Loucy (cell line): ENCODE measurements at regions not wholly inside any gene's neighbourhood (a gene's known extent, or its start where the extent isn't known, plus 50 kb on each side); places are given as distances from the start of the nearest gene placed in this dataset.

Experiments used
- H2AFZ ChIP-seq: fragments of 200-600 bp; sonication (generic); 2 replicates; pipeline ENCODE4 v1.6.0; 2016; ENCODE audit warnings: antibody characterized with exemption, mild to moderate bottlenecking, low read length, moderate library complexity
- H3F3A ChIP-seq: fragments of 200-600 bp; 2 replicates; pipeline ENCODE4 v1.6.0; 2016; ENCODE audit warnings: antibody characterized with exemption, low read depth, mild to moderate bottlenecking
- H3K27me3 ChIP-seq: fragments of 200-600 bp; sonication (generic); 2 replicates; pipeline ENCODE4 v1.6.1; 2014; ENCODE audit warnings: low read length, mild to moderate bottlenecking; ENCODE audit not compliant: insufficient read depth, poor library complexity, severe bottlenecking
- H3K36me3 ChIP-seq: fragments of 200-600 bp; sonication (generic); 2 replicates; pipeline ENCODE4 v1.6.1; 2016; ENCODE audit warnings: low read length; ENCODE audit not compliant: insufficient read depth
- H3K4me1 ChIP-seq: fragments of 200-600 bp; sonication (generic); 2 replicates; pipeline ENCODE4 v1.5.1; 2014; ENCODE audit warnings: low read length, mild to moderate bottlenecking; ENCODE audit not compliant: insufficient read depth, poor library complexity, severe bottlenecking
- H3K4me2 ChIP-seq: fragments of 200-600 bp; sonication (generic); 2 replicates; pipeline ENCODE4 v1.6.0; 2014; ENCODE audit warnings: antibody characterized with exemption, low read length, low read depth, mild to moderate bottlenecking; ENCODE audit not compliant: poor library complexity, severe bottlenecking
- H3K4me3 ChIP-seq: fragments of 200-600 bp; sonication (generic); 2 replicates; pipeline ENCODE4 v1.5.1; 2014; ENCODE audit warnings: low read length, mild to moderate bottlenecking, mixed read lengths; ENCODE audit not compliant: poor library complexity, severe bottlenecking
- H3K79me2 ChIP-seq: fragments of 200-600 bp; sonication (generic); 2 replicates; pipeline ENCODE4 v1.6.1; 2014; ENCODE audit warnings: low read length; ENCODE audit not compliant: insufficient read depth
- H3K9ac ChIP-seq: fragments of 200-600 bp; sonication (generic); 2 replicates; pipeline ENCODE4 v1.6.0; 2014; ENCODE audit warnings: mild to moderate bottlenecking, low read depth, low read length, moderate library complexity; ENCODE audit not compliant: poor library complexity, severe bottlenecking
- H3K9me2 ChIP-seq: fragments of 200-600 bp; sonication (generic); replicated peaks from 2 replicates; pipeline ENCODE4 v1.6.1; 2016; ENCODE audit warnings: low read depth, low read length, mixed read lengths
- H3K9me3 ChIP-seq: fragments of 200-600 bp; sonication (generic); 2 replicates; pipeline ENCODE4 v1.6.1; 2014; ENCODE audit warnings: mild to moderate bottlenecking, antibody characterized with exemption, low read length, low read depth; ENCODE audit not compliant: insufficient read depth
- H4K20me1 ChIP-seq: fragments of 200-600 bp; sonication (generic); 2 replicates; pipeline ENCODE4 v1.6.0; 2014; ENCODE audit warnings: antibody characterized with exemption, low read length, mild to moderate bottlenecking; ENCODE audit not compliant: insufficient read depth, poor library complexity, severe bottlenecking
- EZH2phosphoT487 ChIP-seq: fragments of 200-600 bp; IDR thresholded peaks from 2 replicates; pipeline ENCODE4 v1.6.1; 2018; ENCODE audit warnings: antibody characterized with exemption, mild to moderate bottlenecking, moderate library complexity, borderline replicate concordance
- TF ChIP-seq, protein P1 (sequence below): fragments of 200-600 bp; sonication (generic); conservative IDR thresholded peaks from 2 replicates; pipeline ENCODE4 v1.5.1; 2014; ENCODE audit warnings: mild to moderate bottlenecking, antibody characterized with exemption, low read length

DNA sequence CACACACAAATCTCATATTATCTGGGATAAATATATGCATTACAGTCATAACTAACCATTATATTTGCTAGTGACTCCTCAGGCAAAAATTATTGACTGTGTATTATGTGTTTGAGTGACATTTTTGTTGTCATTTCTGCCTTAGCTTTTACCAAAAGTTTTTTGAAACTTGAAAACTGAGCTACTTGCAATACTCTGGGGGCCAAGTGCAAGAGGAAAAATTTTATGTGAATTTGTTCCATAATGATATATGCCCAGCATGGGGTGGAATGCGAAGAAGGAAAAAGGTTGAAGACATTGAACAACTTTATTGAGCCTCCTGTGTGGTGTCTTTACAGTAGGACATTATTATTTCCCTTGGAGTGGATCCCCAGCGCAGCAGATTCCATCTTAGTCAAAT, 176.8 kb upstream of the FERD3L start:
- H4K20me1 ChIP-seq, result no peaks in the 10 kb centered on the region
- no peak overlapping the region for H2AFZ ChIP-seq
- H3K9me3 ChIP-seq, result no peaks in the 10 kb centered on the region
- H3K9me2 ChIP-seq, result no peaks in the 10 kb centered on the region
- TF ChIP-seq, protein P1, sequence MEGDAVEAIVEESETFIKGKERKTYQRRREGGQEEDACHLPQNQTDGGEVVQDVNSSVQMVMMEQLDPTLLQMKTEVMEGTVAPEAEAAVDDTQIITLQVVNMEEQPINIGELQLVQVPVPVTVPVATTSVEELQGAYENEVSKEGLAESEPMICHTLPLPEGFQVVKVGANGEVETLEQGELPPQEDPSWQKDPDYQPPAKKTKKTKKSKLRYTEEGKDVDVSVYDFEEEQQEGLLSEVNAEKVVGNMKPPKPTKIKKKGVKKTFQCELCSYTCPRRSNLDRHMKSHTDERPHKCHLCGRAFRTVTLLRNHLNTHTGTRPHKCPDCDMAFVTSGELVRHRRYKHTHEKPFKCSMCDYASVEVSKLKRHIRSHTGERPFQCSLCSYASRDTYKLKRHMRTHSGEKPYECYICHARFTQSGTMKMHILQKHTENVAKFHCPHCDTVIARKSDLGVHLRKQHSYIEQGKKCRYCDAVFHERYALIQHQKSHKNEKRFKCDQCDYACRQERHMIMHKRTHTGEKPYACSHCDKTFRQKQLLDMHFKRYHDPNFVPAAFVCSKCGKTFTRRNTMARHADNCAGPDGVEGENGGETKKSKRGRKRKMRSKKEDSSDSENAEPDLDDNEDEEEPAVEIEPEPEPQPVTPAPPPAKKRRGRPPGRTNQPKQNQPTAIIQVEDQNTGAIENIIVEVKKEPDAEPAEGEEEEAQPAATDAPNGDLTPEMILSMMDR, result no peak
- TF ChIP-seq EZH2phosphoT487, result no peak
- no peaks in the 10 kb centered on the region for H3K27me3 ChIP-seq
- H3F3A ChIP-seq, result no peaks in the 10 kb centered on the region
- H3K79me2 ChIP-seq, result no peaks in the 10 kb centered on the region
- H3K4me1 ChIP-seq, result peaks cover 2% of the 10 kb centered on the region
- H3K36me3 ChIP-seq, result no peaks in the 10 kb centered on the region
- H3K9ac ChIP-seq, result no peak overlapping the region
- no peak overlapping the region for H3K4me2 ChIP-seq
- no peak overlapping the region for H3K4me3 ChIP-seq

- Histone ChIP-seq H3K36me3 (no peaks in the 10 kb centered on the region), H3K9me2 (no peaks in the 10 kb centered on the region), H4K20me1 (no peaks in the 10 kb centered on the region), H3K9me3 (no peaks in the 10 kb centered on the region), H3K4me1 (no peaks in the 10 kb centered on the region), H3K9ac (no peak overlapping the region), H3K27me3 (no peaks in the 10 kb centered on the region), H3K79me2 (no peaks in the 10 kb centered on the region), H3K4me2 (no peak overlapping the region), H3F3A (no peaks in the 10 kb centered on the region), H2AFZ (no peak overlapping the region), H3K4me3 (no peak overlapping the region)
- TF ChIP-seq, protein P1, result no peak
- TF ChIP-seq EZH2phosphoT487, result no peak
These were observed 173.1 kb upstream of the FERD3L start for GRCh38 chr7:19318287-19318686.

DNA sequence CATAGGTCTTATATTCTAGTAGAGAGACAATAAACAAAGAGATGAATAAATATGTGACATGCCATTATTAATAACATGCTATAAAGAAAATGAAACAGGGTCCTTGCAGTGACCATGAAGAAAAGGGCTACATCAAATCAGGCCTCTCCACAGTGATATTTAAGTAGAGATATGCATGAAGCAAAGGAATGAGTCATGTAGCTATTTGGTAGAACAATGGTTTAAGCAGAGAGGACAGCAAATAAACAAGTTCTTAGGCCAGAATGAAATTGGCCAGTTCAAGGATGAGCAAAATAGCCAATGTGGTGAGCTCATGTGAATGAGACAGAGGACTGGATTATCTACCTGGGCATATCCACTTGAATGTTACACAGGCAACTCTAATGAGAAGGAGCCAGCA, 172.2 kb upstream of the FERD3L start:
- no peaks in the 10 kb centered on the region for H3K79me2 ChIP-seq
- H3F3A ChIP-seq, result no peaks in the 10 kb centered on the region
- H2AFZ ChIP-seq, result no peak overlapping the region
- no peak overlapping the region for H3K4me2 ChIP-seq
- H4K20me1 ChIP-seq, result no peaks in the 10 kb centered on the region
- no peaks in the 10 kb centered on the region for H3K27me3 ChIP-seq
- H3K4me1 ChIP-seq, result no peaks in the 10 kb centered on the region
- H3K9ac ChIP-seq, result no peak overlapping the region
- H3K9me3 ChIP-seq, result no peaks in the 10 kb centered on the region
- H3K36me3 ChIP-seq, result no peaks in the 10 kb centered on the region
- no peaks in the 10 kb centered on the region for H3K9me2 ChIP-seq
- H3K4me3 ChIP-seq, result no peak overlapping the region
- TF ChIP-seq EZH2phosphoT487, result no peak
- TF ChIP-seq, protein P1, result no peak
